ENCODE measurements at regions not wholly inside any gene's neighbourhood (a gene's known extent, or its start where the extent isn't known, plus 50 kb on each side); places are given as distances from the start of the nearest gene placed in this dataset.

GRCh38 chr2:188851311-188851710 lies 122.9 kb upstream of the COL3A1 start:
- TF ChIP-seq CTCF (IDR thresholded peaks at IDR 0.05) (no peak), POLR2A (IDR thresholded peaks at IDR 0.05) (no peak)
